CD14-positive monocyte (primary cell): ENCODE measurements at regions not wholly inside any gene's neighbourhood (a gene's known extent, or its start where the extent isn't known, plus 50 kb on each side); places are given as distances from the start of the nearest gene placed in this dataset.

Experiments
- DNase-seq, 3 donors: peaks; one replicate each; pipeline ENCODE4 v3.0.0-alpha.2; 2011 to 2022
- H2AFZ ChIP-seq: 2 replicates; pipeline ENCODE4 v1.6.0; 2012; ENCODE audit warnings: mild to moderate bottlenecking, low read depth, low read length, inconsistent platforms; ENCODE audit not compliant: insufficient read depth, poor library complexity, severe bottlenecking
- H3K27ac ChIP-seq, 2 donors: 1 replicate in 1 of 2; 2 replicates in 1 of 2; pipeline ENCODE4 v1.5.1; 2012 to 2013; ENCODE audit warnings: low read length in 2 of 2, control low read depth in 1 of 2, inconsistent platforms in 1 of 2, low read depth in 1 of 2, mild to moderate bottlenecking in 1 of 2
- H3K27me3 ChIP-seq, 2 donors: one replicate each; pipeline versions ENCODE4 v1.6.0 to v1.6.1; 2011 to 2013; ENCODE audit warnings: low read length in 2 of 2; ENCODE audit not compliant: control insufficient read depth in 2 of 2, insufficient read depth in 2 of 2
- H3K36me3 ChIP-seq, 2 donors: replicated peaks in 1 of 2; 1 replicate in 1 of 2; 2 replicates in 1 of 2; pipeline versions ENCODE4 v1.5.1 to v1.6.1; 2012 to 2013; ENCODE audit warnings: low read length in 2 of 2, control low read depth in 1 of 2, inconsistent platforms in 1 of 2, mild to moderate bottlenecking in 1 of 2; ENCODE audit not compliant: insufficient read depth in 2 of 2, control insufficient read depth in 1 of 2
- H3K4me1 ChIP-seq, 2 donors: 1 replicate in 1 of 2; 2 replicates in 1 of 2; pipeline versions ENCODE4 v1.5.1 to v1.6.1; 2012 to 2013; ENCODE audit warnings: low read length in 2 of 2, control low read depth in 1 of 2, inconsistent platforms in 1 of 2, mild to moderate bottlenecking in 1 of 2, moderate library complexity in 1 of 2; ENCODE audit not compliant: insufficient read depth in 2 of 2, control insufficient read depth in 1 of 2
- H3K4me2 ChIP-seq: replicated peaks from 2 replicates; pipeline ENCODE3; 2012; ENCODE audit warnings: low read length, moderate library complexity, mild to moderate bottlenecking; ENCODE audit not compliant: poor library complexity, severe bottlenecking; ENCODE audit errors: extremely low read depth
- H3K4me3 ChIP-seq, 3 experiments: fragments of 200-600 bp in 1 of 3; sonication (generic) in 1 of 3; replicated peaks in 1 of 3; 1 replicate in 2 of 3; 2 replicates in 1 of 3; pipeline ENCODE4 v1.5.1; 2011 to 2013; ENCODE audit warnings: low read length in 3 of 3, mild to moderate bottlenecking in 3 of 3, control low read depth in 2 of 3, low read depth in 2 of 3, inconsistent platforms in 1 of 3, moderate library complexity in 1 of 3
- H3K79me2 ChIP-seq: 2 replicates; pipeline ENCODE4 v1.6.0; 2012; ENCODE audit warnings: mild to moderate bottlenecking, control low read depth, inconsistent platforms, low read length, moderate library complexity; ENCODE audit not compliant: insufficient read depth
- H3K9ac ChIP-seq: 2 replicates; pipeline ENCODE4 v1.6.0; 2017; ENCODE audit warnings: low read length, mild to moderate bottlenecking; ENCODE audit not compliant: insufficient read depth, poor library complexity, severe bottlenecking
- H3K9me3 ChIP-seq, 2 donors: replicated peaks in 1 of 2; 1 replicate in 1 of 2; 2 replicates in 1 of 2; pipeline versions ENCODE4 v1.5.1 to v1.6.1; 2012 to 2013; ENCODE audit warnings: low read length in 2 of 2, control low read depth in 1 of 2; ENCODE audit not compliant: control insufficient read depth in 1 of 2, insufficient read depth in 1 of 2
- H4K20me1 ChIP-seq: 2 replicates; pipeline ENCODE4 v1.6.0; 2012; ENCODE audit warnings: mild to moderate bottlenecking, low read length, control low read depth, moderate library complexity; ENCODE audit not compliant: insufficient read depth
- H3K27ac Mint-ChIP-seq, 7 donors: one replicate each; pipeline ENCODE4 v1.8.0; 2020; ENCODE audit warnings: mild to moderate bottlenecking in 7 of 7, mixed read lengths in 7 of 7, moderate library complexity in 6 of 7, inconsistent platforms in 2 of 7
- H3K27me3 Mint-ChIP-seq, 3 donors: one replicate each; pipeline ENCODE4 v1.8.0; 2021 to 2022; ENCODE audit warnings: low read depth in 3 of 3, mild to moderate bottlenecking in 3 of 3, mixed read lengths in 3 of 3, moderate library complexity in 3 of 3, inconsistent platforms in 1 of 3
- H3K36me3 Mint-ChIP-seq, 2 donors: one replicate each; pipeline ENCODE4 v1.8.0; 2020; ENCODE audit warnings: mixed read lengths in 2 of 2, inconsistent platforms in 1 of 2, mild to moderate bottlenecking in 1 of 2
- H3K4me1 Mint-ChIP-seq: one replicate; pipeline ENCODE4 v1.8.0; 2020; ENCODE audit warnings: mild to moderate bottlenecking, mixed read lengths
- H3K4me3 Mint-ChIP-seq, 2 donors: one replicate each; pipeline ENCODE4 v1.8.0; 2020; ENCODE audit warnings: mild to moderate bottlenecking in 2 of 2, mixed read lengths in 2 of 2, moderate library complexity in 1 of 2
- H3K9me3 Mint-ChIP-seq, 7 donors: one replicate each; pipeline ENCODE4 v1.8.0; 2020 to 2022; ENCODE audit warnings: mixed read lengths in 7 of 7, mild to moderate bottlenecking in 6 of 7, moderate library complexity in 6 of 7, inconsistent platforms in 2 of 7
- WGBS: methylation state at CpG from one replicate; pipeline ENCODE4 v1.1.5; 2013; ENCODE audit warnings: missing lambda C conversion rate; ENCODE audit not compliant: insufficient coverage; 5-methylcytosine and 5-hydroxymethylcytosine counted together
- intact Hi-C, 2 donors: fragments of 100-400 bp; cut with micrococcal nuclease; formaldehyde crosslinking; loops; one replicate each; pipeline versions ENCODE4 v1.15.0 to v1.15.1; 2023
- TF ChIP-seq, protein P1 (sequence below): fragments of 200-600 bp; IDR thresholded peaks from one replicate; pipeline ENCODE4 v1.8.0; 2022; ENCODE audit warnings: antibody characterized with exemption, mild to moderate bottlenecking

GRCh38 chr5:108615216-108615615 is 132.5 kb upstream of the FER start:
- H3K4me3 Mint-ChIP-seq = no peak overlapping the region
- intact Hi-C loops = no loop called here
- no peak overlapping the region for H3K4me2 ChIP-seq
- DNase-seq = no peak
- no peaks in the 10 kb centered on the region for H3K79me2 ChIP-seq
- TF ChIP-seq, protein P1, sequence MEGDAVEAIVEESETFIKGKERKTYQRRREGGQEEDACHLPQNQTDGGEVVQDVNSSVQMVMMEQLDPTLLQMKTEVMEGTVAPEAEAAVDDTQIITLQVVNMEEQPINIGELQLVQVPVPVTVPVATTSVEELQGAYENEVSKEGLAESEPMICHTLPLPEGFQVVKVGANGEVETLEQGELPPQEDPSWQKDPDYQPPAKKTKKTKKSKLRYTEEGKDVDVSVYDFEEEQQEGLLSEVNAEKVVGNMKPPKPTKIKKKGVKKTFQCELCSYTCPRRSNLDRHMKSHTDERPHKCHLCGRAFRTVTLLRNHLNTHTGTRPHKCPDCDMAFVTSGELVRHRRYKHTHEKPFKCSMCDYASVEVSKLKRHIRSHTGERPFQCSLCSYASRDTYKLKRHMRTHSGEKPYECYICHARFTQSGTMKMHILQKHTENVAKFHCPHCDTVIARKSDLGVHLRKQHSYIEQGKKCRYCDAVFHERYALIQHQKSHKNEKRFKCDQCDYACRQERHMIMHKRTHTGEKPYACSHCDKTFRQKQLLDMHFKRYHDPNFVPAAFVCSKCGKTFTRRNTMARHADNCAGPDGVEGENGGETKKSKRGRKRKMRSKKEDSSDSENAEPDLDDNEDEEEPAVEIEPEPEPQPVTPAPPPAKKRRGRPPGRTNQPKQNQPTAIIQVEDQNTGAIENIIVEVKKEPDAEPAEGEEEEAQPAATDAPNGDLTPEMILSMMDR = no peak
- no peak overlapping the region for H2AFZ ChIP-seq
- H3K9ac ChIP-seq = no peak overlapping the region
- H3K4me3 ChIP-seq = no peak overlapping the region
- peaks cover 6 to 23% (median 11%) of the 10 kb centered on the region in 7 donors for H3K9me3 Mint-ChIP-seq
- H3K36me3 Mint-ChIP-seq = no peaks in the 10 kb centered on the region
- no CpG with 5 or more reads among the region's 2 CpGs for WGBS
- peaks cover 0 to 12% of the 10 kb centered on the region in 2 donors for H3K9me3 ChIP-seq
- H3K4me1 ChIP-seq = no peaks in the 10 kb centered on the region
- H3K27ac ChIP-seq = no peak overlapping the region
- H3K27ac Mint-ChIP-seq = no peak overlapping the region
- H3K4me1 Mint-ChIP-seq = no peaks in the 10 kb centered on the region
- peaks cover 0 to under 1% (median 0%) of the 10 kb centered on the region in 3 donors for H3K27me3 Mint-ChIP-seq
- no peaks in the 10 kb centered on the region for H3K27me3 ChIP-seq
- no peaks in the 10 kb centered on the region for H4K20me1 ChIP-seq
- no peaks in the 10 kb centered on the region for H3K36me3 ChIP-seq

GRCh38 chr5:108607421-108607820 is 140.3 kb upstream of the FER start:
- no peak overlapping the region for H3K4me3 Mint-ChIP-seq
- peaks cover 0 to 6% (median 0%) of the 10 kb centered on the region in 3 donors for H3K27me3 Mint-ChIP-seq
- Histone ChIP-seq H3K27me3 (no peaks in the 10 kb centered on the region), H3K27ac (no peak overlapping the region), H3K4me1 (no peaks in the 10 kb centered on the region), H2AFZ (no peak overlapping the region), H3K4me2 (no peak overlapping the region), H3K79me2 (no peaks in the 10 kb centered on the region), H3K9ac (no peak overlapping the region), H3K4me3 (no peak overlapping the region), H3K36me3 (no peaks in the 10 kb centered on the region), H3K9me3 (peaks cover 0 to 1% of the 10 kb centered on the region in 2 donors), H4K20me1 (no peaks in the 10 kb centered on the region)
- no peak overlapping the region for H3K27ac Mint-ChIP-seq
- intact Hi-C loops = no loop called here
- no peaks in the 10 kb centered on the region for H3K36me3 Mint-ChIP-seq
- TF ChIP-seq, protein P1 = no peak
- WGBS = 100% methylated on average over 1 of the region's 1 CpG
- no peaks in the 10 kb centered on the region for H3K4me1 Mint-ChIP-seq
- peaks cover 5 to 9% (median 8%) of the 10 kb centered on the region in 7 donors for H3K9me3 Mint-ChIP-seq
- no peak for DNase-seq
